GM19438 (cell line): ENCODE measurements at regions not wholly inside any gene's neighbourhood (a gene's known extent, or its start where the extent isn't known, plus 50 kb on each side); places are given as distances from the start of the nearest gene placed in this dataset.

Experiments
- ATAC-seq: cut with Tn5 transposase; IDR thresholded peaks from one replicate; pipeline ENCODE4 v1.9.1; 2021; ENCODE audit warnings: low read depth; ENCODE audit not compliant: unreplicated experiment

DNA sequence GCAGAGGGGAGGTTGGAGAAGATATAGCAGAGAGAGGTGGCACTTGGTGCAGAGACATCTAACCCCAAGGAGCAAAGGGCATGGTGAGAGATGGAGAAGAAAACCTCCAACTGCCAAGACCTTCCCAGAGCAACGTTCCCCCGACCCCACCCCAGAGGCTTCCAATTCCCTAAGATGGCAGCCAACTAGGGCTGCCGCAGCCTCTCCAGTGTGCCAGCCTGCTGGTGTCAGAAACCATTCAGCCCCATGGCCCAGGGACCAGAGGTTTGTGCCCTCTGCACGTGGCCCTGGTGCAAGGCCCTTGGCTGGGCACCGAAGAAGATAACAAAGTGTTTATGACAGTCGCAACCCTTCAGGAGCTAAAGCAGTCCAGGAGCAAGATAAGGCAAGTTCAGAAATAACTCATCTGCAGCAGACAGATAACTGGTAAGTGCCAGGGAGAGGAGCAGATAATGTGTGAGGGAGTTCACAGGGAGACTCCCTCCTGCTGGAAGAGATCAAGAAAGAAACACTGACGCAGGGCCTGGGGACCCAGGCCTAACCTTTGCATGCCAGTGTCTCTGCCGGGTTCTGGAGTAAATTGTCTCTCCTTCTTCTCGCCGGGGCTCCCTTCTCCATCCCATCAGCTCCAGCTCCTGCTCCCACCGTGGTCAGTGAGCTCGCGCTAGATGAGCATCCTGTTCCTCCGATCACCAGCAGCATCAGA lies 66.1 kb upstream of the ID2 start:
- ATAC-seq = no peak

DNA sequence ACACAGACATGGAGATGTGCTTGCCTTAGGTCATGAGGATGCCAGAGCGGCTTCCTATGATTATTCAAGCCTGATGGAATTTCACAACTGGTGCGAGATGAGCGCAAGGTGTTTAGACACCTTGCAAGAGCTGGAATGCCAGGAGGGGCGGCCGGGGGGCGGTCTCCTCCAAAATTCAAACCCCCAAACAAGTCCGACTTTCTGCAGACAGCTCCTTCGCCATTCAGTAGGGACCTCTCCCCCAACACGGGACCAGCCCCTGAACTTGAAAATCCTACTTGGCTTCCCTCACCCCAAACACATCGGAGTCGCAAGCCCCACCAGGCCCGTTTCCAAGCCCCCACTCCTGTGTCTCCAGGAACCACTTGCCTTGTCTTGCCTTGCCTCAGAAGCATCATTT lies 64.8 kb upstream of the ID2 start:
- ATAC-seq = no peak

DNA sequence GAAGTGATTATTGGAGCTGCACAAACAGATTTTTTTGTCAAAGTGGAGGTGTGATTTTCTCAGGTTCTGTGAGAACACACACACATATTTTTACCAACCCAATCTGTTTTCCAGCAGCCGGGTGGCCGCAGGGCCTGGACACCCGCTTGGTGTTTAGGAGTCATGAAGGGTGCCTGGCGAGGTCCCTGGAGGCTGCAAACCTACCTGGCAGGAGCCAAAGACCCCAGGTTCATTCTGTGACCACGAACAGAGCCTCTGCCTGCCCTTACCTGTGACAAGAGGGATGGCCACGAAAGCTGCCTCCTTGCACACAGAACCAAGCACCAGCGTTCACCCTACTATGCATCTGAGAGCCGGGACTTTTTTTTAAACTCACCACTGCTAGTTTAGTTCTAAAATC lies 64.3 kb upstream of the ID2 start:
- ATAC-seq = no peak

DNA sequence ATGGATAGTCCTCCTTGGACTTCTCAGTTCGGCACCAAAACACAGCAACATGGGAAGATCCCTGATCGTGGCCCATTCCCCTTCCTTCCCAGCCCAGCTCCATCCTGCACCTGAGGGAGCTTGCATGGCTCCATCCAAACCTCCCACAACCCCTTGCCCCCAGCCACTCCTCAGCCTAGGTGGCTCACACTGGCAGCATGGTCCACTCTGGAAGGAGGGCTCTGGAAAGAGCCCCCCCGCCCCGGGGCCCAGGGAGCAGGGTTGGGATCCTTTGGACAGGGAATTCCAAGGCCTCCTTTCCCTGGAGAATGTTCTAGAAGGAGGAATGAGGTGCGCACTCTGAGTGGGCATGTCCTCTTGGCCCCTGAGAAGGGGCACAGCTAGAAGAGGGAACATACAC lies 62.8 kb upstream of the ID2 start:
- no peak for ATAC-seq

DNA sequence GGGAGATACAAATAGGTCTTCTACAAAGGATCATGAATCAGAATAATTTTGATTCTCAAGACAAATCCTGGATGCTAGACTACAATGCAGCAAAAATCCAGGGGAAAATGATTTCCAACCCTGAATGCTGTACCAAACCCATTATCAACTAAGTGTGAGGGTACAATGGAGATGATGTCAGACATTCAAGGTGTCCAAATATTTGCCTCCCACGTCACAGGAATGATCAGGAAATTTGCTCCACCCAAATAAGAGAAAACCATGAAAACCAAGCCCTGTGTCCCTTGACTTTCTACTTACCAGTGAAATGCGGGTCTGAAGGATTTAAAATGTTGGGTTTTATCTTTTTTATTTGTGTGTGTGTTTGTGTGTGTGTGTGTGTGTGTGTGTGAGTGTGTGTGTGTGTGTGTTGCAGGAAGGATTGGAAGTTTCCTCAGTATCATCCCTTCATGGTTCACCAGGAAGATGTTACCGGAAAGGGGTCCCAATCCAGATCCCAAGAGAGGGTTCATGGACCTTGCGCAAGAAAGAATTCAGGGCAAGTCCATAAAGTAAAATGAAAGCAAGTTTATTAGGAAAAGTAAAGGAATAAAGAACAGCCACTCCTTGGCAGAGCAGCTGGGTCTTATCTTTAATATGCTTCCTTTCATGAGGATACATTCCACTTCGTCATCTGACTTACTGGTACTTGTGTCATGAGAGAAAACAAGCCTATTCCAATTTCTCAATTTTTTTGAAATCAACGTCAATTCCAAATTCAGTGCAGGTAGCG lies 61.1 kb upstream of the ID2 start:
- ATAC-seq = no peak

DNA sequence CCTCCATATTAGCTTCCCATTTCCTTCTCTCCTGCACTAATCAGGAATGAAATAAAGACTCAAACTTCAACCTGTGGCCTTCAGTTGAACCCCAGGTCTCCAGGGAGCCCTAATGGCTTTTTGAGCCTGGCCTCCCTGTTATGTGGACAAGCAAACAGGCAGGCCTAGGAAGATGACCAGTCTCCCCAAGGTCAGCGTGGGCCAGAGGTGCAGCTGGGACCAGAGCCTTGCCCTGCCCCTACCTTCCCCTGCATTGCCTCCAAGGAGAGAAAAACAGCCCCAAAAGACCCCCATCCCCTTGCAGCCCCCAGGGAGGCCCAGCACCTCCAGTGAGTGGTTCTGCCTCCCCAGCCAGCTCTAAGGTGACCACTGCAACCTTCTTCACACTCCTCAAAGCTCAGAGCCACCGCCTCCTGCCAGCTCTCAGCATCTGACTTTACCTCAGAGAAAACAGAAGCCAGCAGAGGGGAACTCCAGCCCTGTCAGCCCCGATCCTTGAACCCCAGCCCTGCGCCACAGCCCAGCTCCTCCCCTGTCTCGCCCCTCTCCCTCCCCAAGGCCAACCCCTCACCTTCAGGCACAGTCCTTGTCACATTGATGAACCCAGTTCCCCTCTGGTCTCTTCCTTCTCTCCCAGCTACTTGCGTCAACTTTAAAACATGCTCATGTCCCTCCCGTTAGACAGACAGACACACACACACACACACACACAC lies 59.5 kb upstream of the ID2 start:
- no peak for ATAC-seq

DNA sequence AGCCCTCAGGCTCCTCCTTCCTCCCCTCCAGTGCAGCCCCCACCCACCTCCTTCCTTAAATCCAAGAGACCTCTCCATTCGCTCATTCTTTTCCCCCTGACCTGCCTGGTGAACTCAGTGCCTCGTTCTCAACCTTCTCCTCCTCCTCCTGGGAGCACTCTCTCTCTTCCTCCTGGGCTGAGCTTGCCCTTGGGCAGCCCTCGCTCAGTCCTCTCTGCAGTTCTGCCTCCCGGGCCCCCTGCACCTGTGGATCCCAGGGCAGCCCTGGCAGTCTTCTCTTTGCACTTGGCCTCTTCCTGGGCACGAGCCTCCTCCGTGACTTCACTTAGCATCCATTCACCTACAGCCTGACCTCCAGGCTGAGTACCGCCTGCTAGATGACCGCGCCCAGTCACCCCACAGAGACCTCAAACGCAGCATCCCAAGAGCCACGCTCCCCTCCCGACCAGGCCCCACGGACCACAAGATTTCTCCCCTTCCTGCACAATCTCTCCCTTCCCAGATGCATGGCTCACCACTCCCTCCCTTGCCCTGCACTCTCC lies 58.9 kb upstream of the ID2 start:
- no peak for ATAC-seq

DNA sequence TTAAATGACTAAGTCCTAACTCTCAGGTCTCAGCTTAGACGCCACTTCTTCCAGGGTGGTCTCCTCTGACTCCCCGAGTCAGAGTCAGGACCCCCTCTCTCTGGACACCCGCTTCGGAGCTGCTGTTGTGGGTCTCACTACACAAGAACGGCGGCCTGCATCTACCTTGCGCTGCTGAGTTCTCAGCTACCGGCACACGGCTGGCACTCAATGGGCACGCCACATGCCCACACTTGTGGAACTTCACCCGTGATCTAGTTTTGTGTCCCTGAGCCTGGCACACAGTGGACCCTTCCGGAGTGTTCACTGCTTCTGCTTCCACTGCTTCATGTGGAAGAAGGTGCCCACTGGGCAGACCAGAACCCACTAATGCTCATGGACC lies 58.3 kb upstream of the ID2 start:
- ATAC-seq = no peak

DNA sequence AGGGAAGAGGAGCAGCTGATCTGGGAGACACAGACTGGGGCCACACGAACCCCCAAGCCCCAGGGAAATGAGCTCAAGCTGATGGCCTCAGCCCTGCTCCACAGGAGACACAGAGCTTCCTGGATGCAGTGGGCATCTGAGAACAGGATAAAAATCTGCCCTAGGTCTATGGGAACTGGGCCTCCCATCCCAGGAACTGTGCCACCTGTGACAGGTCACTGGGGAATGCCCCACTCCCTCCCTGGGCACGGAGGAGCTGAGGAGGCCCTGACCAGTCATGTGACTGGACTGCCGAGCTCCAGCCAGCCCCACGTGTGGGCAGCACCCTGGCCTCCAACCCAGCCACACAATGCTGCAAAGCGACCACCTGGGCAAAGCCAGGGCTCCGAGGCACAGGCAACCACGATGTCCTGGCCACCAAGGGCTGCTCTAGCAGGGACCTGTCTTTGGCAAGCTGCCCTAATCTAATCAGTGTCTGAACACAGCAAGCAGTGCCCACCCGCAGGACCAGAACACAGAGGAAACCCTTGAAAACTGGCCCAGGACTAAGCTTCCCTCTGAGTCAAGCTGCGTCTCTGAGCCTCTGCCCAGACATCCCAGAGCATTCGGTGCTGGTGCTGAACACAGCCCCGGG lies 57.8 kb upstream of the ID2 start:
- ATAC-seq = no peak

DNA sequence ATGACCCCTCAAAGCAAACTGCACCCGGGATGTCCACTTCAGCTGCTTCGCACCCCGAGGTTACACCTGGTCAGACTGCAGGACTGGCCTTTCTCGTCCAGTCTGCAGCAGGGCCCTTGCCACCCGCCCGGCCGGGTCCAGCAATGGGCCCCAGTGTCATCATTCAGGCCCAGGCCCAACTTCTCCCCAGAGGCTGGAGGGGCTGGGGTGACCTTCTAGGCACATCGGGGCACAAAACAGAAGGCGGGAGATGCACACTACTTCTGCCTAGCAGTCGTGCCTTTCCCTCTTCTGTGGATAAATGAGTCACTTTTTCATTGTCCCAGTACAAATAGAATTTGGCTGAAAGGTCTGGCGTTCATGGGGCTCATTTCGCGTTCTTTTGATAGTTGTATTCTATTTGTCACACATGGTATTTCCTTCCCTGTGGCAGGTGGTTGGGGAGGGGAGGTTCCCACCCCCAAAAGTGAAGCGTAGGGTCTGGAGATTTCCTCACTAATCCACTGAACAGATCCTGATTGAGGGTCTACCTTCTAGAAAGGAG lies 56.9 kb upstream of the ID2 start:
- no peak for ATAC-seq

DNA sequence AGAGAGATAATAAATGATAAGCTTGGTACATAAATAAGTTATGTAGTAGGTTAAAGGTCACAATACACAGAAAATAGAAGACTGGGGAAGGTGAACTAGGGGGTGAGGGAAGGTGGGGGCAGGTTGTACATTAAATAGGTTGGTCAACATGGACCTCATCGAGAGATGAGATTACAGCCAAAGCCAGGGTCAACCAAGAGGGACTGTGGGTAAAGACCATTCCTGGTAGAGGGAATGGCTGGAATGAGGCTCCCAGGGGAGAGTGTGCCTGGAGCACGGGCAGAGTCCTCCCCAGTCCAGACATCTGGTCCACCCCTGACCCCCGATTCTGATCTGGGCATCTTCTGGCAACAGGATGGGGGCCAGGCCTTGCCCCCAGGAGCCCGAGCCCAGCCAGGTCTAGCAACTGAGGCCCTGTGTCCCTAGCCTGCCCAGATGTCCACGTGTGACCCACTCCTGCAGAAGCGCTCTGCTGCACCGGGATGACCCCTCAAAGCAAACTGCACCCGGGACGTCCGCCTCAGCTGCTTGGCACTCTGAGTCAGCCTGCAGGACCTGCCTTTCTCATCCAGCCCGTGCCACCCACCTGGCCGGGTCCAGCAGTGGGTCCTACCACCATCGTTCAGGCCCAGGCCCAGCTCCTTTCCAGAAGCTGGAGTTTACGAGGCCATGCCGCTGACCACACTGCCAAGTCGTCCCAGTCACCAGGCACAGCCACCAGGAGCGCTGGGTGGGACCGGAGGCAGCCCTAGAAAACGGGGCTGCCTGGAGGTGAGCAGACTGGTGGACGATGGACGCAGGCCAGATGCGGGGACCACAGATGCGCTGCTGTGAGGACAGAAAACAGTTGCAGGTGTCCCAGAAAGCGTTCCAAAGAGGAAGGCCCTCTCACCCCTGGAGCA lies 56.2 kb upstream of the ID2 start:
- ATAC-seq = no peak

DNA sequence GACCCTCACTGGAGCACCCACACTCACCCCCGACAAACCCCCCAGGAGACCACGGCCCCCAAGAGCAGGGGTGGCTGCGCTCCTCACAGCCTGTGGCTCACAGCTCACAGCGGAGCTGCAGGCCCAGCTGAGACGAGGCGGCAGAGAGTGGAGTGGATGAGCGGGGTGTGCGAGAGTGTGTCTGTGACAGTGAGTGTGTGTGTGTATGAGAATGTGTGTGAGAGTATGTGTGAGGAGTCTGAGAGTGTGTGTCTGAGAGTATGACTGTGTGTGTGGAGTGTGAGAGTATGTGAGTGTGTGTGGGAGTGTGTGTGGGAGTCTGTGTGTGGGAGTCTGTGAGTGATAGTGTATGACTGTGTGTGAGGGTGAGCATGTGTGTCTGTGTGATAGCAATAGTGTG lies 55.3 kb upstream of the ID2 start:
- no peak for ATAC-seq

DNA sequence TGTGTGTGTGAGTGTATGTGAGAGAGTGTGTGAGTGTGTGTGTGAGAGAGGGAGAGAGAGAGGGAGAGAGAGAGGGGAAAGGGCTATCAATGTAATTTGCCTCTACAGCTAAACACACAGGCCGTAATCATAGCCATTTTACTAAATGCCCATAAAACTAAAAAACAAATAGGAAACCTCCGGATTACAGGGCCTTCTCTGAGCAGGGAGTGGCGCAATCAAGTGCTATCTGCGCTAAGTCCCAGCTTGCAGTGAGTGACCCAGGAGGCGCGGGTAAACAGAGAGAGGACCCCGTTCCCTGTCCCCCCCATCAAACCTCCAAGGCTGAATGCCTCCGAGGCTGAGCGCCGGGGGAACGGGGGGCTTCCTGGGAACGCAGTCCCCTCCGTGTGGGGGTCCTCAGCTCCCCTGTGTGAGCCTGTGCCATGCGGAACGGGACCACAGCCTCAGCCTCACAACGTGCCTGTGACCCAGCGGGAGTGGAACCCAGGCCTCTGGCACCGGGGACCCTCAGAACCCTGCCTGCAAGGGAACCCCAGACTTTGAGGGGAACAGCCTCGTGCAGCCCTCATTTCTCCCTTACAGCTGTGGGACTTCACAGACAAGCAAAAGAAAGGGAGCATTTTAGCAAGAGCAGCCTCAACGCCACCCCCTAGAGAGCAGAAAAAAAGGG lies 54.7 kb upstream of the ID2 start:
- no peak for ATAC-seq

DNA sequence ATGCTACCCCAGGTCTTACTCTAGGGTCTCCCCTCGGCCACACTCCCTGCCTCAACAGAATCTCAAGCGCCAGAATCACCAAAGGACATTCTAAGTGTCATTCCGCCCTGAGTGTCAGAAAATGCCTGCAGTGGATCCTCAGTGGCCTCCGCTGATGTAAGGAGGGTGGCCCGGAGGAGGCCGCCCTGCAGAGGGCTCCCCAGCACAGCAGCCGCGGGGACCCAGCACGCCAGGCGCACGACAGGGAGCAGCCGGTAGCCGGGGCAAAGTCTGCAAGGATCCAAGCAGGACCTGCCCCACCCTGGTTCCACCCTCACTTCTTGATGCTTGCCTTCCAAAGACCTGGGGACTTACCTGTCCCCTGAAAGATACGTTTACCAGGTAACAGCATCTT lies 54.2 kb upstream of the ID2 start:
- ATAC-seq = no peak

DNA sequence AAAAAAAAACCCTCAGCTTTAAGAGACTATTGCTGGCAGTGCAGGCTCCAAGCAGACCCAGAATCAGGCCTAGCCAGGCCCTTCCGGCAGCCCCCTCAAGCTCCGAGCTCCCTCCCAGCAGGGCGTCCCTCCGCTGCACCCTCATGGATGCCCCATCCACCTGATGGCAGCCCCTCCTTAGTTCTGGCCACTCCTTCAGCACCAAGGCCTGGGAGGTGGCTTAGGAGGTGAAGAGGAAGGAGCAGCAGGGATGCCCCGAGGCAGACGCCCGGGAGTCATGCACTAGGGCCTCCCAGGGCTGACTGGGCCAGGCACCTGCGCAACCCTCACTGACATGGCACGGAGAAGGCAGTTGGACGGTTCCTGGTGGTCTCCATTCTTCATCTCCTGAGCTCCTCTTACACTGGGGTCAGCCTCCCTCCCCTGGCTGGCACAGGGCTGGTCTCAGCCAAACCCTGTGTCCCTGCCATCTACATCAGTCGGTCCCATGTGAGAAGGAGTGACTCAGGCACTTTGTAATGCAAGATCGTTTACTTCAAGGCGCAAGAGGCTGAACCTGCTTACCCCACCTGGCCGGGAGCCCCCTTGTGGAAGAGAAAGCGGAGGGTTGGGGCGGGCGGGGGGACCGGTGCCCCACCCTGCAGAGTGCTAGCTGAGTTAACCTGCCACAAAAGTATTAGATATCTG lies 53.5 kb upstream of the ID2 start:
- ATAC-seq = peak; percentile 21

DNA sequence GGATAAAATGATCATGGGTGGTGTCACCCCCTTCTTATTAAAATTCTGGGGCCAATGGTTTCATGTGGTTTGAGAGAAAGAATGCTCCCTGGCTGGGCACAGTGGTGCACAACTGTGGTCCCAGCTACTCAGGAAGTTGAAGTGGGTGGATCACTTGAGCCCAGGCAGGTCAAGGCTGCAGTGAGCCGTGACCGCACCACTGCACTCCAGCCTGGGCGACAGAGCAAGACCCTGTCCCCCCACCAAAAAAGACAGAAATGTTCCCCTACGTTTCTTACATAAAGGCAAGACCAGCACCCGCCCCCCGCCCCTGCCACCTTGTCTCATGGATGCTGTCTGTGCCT lies 53.0 kb upstream of the ID2 start:
- peak; percentile 49 for ATAC-seq

DNA sequence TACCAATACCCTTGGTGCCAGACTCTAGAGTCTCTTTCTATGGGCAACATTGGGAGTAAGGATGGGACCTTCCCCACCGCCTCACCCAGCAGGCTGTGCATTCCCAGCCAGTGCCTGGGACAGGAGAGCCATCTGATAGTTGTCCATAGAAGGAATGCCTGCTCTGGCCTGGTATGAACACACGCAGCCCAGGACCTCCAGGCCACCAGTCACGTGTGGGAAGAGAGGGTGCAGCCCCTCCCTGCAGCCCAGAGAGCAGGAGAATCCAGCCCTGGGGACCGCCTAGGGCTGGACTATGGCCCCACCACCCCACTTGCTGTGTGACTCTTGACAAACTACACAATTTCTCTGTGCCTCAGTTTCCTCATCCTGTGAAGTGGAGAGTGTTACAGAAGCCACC lies 52.5 kb upstream of the ID2 start:
- no peak for ATAC-seq

DNA sequence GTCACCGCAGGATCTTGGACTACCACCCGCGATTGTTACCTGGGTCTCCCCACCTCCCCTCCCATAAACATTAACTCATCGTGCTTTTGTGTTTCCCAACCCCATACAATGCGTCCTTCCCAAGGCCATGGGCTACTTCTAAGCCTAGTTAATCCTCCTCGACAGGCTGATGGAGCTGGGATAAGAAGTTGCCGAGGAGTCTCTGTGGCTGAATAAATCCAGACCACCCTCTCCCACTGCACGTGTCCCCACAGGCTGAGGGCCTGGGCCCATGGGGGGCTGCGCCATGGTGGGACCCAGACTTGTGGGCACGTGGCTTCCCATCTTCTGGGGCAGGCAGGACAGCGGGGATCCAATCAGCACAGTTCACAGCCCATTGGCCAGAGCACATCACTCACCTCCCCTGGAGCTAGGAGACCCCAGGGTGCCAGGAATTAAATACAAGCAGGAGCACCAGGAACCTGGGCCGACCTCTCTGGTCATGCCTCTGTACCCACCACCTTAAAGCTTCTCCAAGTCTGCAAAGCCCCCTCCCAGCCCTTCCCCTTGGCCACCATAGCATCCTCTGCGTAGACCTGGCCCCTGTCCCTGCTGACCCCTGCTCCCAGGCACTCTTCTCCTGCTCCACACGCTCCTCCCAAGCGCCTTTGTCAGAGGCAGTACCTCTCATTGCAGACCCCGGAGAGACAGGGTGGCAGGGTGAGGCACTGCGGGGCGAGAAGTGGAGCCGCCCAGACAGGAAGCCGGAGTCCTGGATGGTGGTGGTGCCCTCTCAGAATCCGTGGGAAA lies 51.0 kb upstream of the ID2 start:
- ATAC-seq = no peak
